GM19468 (cell line): ENCODE measurements at regions not wholly inside any gene's neighbourhood (a gene's known extent, or its start where the extent isn't known, plus 50 kb on each side); places are given as distances from the start of the nearest gene placed in this dataset.
"Not testable (repeated sequence)": the region's sequence is repeated elsewhere in the genome, so short reads cannot be mapped to it uniquely, and the experiment has no call there.

Experiments
- ATAC-seq: cut with Tn5 transposase; IDR thresholded peaks from one replicate; pipeline ENCODE4 v1.9.1; 2021; ENCODE audit warnings: mild to moderate bottlenecking, moderate library complexity, moderate number of reproducible peaks; ENCODE audit not compliant: unreplicated experiment; ENCODE audit errors: extremely low read depth

DNA sequence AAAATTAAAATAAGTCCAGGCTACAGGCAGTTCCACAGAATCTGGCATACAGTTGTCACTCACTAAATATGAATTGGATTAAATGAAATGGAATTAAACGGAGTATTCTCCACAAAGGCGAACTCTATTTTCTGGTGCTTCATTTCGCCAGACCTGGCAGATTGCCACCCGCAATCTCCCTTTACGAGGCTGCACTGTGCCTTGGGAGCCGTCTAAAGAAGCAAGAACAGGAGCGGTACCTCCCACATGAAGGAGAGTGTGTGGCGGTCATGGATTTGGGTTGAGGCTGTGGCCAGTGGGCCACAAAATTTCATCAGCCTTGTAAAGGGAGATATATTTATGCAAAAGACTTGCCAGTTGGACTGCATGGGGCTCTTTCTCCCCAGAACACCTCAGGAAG is 151.0 kb downstream of the OSR1 start:
- ATAC-seq: no peak

- ATAC-seq: no peak
Observed at GRCh38 chr2:19205983-19206533, 152.4 kb downstream of the OSR1 start.

GRCh38 chr2:19203866-19204265 is 154.6 kb downstream of the OSR1 start:
- no peak for ATAC-seq

DNA sequence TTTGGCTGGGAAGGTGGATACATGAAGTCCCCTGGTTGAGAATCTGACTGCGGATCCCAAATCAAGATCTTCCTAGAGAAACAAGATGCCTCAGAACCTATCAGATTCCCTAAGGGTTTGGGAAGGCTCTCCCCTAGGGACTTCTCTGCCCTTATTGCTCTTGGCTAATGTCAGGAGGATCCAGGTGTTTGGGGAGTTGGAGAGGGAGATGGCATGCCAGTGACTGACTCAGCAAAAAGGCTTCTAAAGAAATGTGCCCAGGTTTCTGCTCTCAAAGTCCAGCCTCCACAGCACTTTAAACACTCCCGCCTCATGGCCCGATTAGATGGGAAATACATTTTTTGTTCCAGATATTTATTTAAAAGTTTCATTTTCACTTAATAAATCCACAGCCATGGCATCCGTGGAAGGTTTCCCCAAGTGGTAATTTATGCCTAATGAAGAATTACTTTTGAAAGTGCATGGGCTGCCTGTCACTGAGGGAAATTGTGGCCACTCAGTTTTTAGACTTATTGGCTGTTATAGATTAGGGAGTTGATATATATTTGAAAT is 156.4 kb downstream of the OSR1 start:
- no peak for ATAC-seq

GRCh38 chr2:19198381-19198780 is 160.0 kb downstream of the OSR1 start:
- no peak for ATAC-seq

- no peak for ATAC-seq
Observed at GRCh38 chr2:19195661-19196060, 162.8 kb downstream of the OSR1 start.

DNA sequence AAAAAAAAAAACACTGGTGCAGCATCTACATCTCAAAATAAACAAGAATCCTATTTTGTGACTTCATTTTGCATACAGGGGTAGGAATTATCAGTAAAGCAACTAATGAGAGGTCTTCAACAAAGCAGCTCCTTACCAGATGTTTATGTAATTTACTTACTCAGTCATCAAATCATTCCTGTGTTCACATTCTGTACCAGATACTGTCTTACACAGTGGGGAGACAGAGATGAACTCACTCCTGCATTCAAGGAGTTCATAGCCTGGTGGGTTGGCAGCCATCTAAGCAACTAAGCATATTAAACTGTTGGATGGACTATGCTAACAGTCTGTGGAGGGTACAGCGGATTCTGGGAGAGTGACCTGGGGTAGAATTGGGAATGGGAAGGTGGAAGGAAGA is 169.0 kb downstream of the OSR1 start:
- ATAC-seq: no peak

DNA sequence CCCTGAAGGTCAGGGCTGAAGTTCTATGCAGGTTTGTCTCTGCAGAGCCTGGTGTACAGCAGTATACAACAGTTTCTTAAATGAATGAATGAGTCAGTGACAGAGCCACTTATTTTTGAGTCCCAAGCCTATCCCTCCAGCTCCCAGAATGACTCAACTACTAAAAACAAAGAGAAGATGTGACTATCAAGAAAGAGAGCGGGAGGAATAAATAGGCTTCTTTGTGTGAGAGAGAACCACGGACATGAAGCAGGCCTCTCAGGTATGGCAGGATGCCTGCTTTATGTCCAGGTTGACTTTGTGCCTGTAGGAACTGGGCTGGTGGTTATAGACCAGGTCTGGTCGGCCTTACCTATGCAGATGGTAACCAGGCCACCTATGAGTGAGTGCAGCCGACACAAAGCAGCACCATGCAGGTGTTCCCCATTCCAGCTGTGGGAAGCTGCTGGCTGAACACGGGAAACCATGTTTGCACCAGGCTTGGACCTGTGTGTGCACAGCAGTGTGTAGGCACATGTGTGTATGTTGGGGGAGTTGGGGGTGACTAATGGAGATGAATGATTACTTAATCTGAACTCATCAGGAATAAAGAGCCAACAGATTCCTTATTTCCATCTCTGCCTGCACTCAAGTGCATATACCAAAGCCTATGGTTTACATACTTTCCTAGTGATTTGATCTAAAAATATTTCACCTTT is 171.0 kb downstream of the OSR1 start:
- no peak for ATAC-seq

- ATAC-seq: no peak
Observed at GRCh38 chr2:19185086-19185485, 173.3 kb downstream of the OSR1 start.

GRCh38 chr2:19178175-19178574 is 180.2 kb downstream of the OSR1 start:
- no peak for ATAC-seq

GRCh38 chr2:19176977-19177376 is 181.4 kb downstream of the OSR1 start:
- ATAC-seq: no peak

DNA sequence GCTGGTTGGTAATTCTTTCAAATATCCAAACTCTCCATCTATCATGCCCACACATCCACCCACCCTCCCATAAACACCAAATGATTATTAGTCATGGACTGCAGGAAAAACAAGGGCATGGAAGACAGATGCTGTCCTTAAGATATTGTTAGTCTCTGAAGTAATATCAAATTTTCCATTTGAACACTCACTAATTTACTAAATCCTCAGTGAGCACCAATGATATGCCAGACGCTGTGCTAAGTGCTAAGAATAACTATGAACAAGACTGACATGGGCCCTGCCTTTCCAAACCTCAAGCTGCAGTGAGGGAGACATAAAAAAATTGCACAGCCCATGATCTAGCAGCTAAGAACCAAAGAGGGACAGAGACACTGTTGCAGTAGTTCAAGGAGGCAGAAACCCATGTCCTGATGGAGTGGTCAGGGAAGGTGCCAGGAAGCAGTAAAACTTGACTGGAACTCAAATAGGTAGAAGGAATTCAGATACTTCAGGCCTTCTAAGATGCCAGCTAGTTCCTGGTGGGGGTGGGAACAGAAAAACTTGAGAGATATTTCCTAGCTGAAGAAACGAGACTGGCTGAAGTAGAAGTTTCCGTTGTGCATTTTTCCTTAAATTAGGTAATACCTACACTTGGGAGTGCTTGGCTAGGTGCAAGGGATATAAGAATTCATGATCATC is 182.1 kb downstream of the OSR1 start:
- ATAC-seq: no peak

- no peak for ATAC-seq
Observed at GRCh38 chr2:19174176-19174575, 184.2 kb downstream of the OSR1 start.

- no peak for ATAC-seq
Observed at GRCh38 chr2:19171409-19171808, 187.0 kb downstream of the OSR1 start.

GRCh38 chr2:19169134-19169768 is 189.2 kb downstream of the OSR1 start:
- no peak for ATAC-seq

GRCh38 chr2:19164099-19164498 is 194.3 kb downstream of the OSR1 start:
- not testable (repeated sequence) for ATAC-seq

DNA sequence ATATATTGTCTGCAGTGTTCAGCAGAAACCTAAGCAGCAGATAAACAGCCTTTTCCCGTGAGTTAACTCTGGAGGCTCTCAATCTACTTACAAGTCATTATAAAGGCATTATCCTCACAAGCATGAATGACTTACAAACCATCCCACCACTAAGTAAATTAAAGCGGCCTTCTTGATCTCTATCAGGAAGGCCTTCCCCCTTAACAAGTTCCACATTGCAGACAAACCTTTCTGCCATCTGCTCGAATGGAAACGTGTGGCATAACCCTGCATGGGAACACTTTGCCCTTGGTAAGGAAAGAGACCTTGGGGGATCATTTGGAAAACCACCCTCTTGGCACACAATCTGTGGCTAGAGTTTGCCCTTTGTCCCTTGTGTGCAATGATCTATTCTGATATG is 199.5 kb downstream of the OSR1 start:
- no peak for ATAC-seq

DNA sequence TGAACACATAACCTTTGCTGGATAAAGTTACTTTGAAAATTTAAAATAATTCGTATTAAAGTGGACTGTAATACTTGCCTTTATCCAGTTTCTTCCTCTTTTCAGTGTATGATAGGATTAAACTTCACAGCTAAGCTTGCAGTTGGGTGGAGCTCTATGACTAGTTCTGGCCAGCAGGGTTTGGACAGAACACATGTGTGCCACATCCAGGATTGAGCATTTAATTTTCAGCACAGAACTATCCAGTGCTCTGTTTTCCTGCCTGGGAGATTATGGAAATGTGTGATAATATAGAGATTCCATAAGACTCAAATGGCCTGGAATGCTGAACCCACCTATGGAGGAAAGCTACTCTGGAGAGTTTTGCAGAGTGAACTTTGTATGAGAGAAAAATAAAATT is 200.2 kb downstream of the OSR1 start:
- ATAC-seq: no peak

- ATAC-seq: no peak
Observed at GRCh38 chr2:19156646-19157045, 201.8 kb downstream of the OSR1 start.

GRCh38 chr2:19150726-19151125 is 207.7 kb downstream of the OSR1 start:
- no peak for ATAC-seq

GRCh38 chr2:19146867-19147266 is 211.6 kb downstream of the OSR1 start:
- no peak for ATAC-seq
